ENCODE measurements at regions not wholly inside any gene's neighbourhood (a gene's known extent, or its start where the extent isn't known, plus 50 kb on each side); places are given as distances from the start of the nearest gene placed in this dataset.
A peak's percentile ranks its signal among the peaks of the same experiment; 100 is the strongest.
"Not testable (repeated sequence)": the region's sequence is repeated elsewhere in the genome, so short reads cannot be mapped to it uniquely, and the experiment has no call there.

DNA sequence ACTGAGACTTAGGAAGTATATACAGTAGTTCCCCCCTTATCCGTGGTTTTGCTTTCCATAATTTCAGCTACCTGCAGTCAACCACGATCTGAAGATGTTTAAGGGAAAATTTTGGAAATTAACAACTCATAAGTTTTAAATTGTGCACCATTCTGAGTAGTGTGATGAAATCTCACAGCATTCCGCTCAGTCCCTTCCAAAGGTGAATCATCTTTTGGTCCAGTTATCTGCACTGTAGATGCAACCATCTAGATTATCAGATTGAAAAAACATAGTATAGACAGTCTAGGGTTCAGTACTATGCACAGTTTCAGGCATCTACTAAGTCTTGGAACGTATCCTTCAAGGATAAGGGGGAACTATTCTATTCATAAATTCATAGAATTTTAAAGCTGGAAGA is 109.0 kb downstream of the ANXA3 start:
- TF ChIP-seq CTCF (IDR thresholded peaks at IDR 0.05; ENCODE audit: control insufficient read depth, insufficient read depth, low read depth, low read length, missing control alignments), result no peak
- DNase-seq (ENCODE audit: low read depth), result no peak

DNA sequence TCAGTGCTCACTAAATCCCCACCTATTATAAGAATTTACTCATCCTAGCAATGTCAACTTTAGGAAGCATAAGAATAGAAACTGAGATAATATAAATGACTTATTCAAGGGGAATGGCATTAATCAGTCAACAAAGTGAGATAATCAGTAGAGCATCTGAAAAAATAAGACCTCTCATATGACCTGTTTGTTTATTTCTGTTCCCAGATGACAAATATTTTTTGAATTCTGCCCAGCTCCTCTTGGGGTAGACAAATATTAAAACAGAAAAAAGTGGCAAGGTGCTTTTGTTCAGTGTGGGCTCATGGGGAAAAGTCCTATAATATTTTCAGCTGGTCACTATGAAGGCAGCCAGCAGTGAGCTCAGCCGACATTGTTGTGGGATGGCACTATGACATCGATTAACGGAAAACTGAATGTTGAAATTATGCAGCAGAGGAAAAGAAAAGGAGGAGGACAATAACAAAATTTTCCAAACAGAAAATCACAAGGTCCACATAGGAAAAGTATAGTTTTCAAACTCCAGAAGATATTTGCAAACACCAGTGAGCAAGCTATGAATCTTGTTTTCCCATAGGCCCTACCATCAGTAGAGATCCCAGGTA is 109.6 kb downstream of the ANXA3 start:
- no peak for TF ChIP-seq CTCF (IDR thresholded peaks at IDR 0.05; ENCODE audit: control insufficient read depth, insufficient read depth, low read depth, low read length, missing control alignments)
- DNase-seq (ENCODE audit: low read depth), result no peak
- H3K4me3 ChIP-seq (ENCODE audit: control insufficient read depth, low read depth, low read length), result no peak overlapping the region

More for the DNA sequence above, 109.0 kb downstream of the ANXA3 start:
- H3K4me3 ChIP-seq (ENCODE audit: control insufficient read depth, low read depth, low read length), result no peak overlapping the region

DNA sequence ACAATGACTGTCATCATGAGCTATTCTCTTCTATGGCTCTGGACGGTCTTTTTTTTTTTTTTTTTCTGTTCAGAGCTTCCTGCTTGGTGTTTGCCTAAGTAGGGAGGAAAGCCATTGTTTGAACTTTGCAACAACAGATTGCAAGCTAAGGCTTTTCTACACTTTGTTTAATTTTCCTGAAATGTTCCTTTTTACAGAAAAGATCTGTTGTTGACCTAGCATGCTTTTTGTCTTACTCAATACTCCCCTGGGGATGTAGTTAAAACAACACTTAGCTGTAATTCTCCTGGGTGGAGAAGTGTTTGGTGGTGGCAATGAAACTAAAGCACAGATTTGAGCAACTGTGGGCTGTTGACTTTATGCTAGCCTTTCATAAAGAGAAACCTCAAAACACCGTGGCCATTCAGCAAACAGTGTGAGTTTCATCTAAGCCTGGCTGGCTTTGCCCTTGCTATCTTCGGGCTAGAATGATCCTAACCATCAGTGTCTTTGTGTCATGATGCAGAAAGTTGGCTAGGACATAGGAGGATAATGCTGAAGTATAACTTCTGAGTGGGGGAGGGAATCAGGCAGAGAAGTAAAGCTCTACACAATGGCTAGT is 110.5 kb downstream of the ANXA3 start:
- peak; percentile 58 for DNase-seq (ENCODE audit: low read depth)
- no peak overlapping the region for H3K4me3 ChIP-seq (ENCODE audit: control insufficient read depth, low read depth, low read length)
- no peak for TF ChIP-seq CTCF (IDR thresholded peaks at IDR 0.05; ENCODE audit: control insufficient read depth, insufficient read depth, low read depth, low read length, missing control alignments)

DNA sequence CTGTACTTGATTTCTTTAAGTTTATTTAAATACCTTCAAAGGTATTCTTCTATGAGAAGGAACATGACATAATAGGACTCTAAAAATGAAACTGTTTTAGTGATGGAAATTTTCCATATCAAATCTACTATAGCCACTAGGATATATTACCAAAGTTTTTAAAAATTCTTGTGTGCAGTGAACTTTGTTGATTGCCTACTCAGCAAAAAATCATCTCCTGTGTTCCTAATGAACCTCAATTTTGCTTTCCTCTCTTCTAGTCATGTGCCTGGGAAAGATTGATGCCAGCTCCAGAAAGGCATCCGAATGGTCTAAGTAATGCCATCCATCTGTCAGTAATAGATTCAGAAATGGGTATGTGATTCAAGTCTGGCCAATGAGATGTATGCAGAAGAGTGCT is 111.1 kb downstream of the ANXA3 start:
- no peak for DNase-seq (ENCODE audit: low read depth)
- no peak overlapping the region for H3K4me3 ChIP-seq (ENCODE audit: control insufficient read depth, low read depth, low read length)
- no peak for TF ChIP-seq CTCF (IDR thresholded peaks at IDR 0.05; ENCODE audit: control insufficient read depth, insufficient read depth, low read depth, low read length, missing control alignments)

DNA sequence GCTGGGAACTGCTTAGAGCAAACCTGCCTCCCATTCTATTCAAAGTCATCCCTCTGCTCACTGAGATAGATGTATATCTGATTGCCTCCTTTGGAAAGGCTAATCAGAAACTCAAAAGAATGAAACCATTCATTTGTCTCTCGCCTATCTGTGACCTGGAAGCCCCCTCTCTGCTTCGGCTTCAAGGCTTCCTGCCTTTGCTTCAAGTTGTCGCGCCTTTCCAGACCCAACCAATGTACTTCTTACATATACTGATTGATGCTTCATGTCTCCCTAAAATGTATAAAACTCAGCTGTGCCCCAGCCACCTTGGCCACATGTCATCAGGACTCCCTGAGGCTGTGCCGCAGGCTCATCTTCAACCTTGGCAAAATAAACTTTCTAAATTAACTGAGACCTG is 111.9 kb upstream of the BMP2K start:
- not testable (repeated sequence) for H3K4me3 ChIP-seq (ENCODE audit: control insufficient read depth, low read depth, low read length); DNase-seq (ENCODE audit: low read depth)

DNA sequence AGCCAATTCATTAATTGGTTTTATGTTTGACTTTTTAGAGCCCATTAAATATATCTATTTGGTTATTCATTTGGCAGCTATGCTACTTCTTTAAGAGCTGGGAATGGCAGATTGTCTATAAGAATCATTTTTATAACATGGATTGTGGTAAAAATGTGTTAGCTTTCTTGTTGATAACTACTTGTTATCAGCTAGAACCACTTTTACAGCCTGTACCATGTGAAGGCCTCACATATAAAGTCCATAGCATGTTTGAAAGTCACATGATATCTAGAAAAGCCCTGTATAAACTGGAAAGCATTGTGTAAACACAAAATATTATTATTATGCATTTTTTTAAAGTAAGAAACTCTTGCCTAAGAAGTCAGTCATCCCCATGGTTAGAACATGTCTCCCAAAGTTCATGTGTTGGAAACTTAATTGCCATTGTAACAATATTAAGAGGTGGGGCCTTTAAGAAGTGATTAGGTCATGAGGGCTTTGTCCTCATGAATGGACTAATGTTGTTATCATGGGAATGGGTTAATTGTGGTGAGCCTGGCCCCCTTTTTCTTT is 110.9 kb upstream of the BMP2K start:
- H3K4me3 ChIP-seq (ENCODE audit: control insufficient read depth, low read depth, low read length), result no peak overlapping the region
- no peak for TF ChIP-seq CTCF (IDR thresholded peaks at IDR 0.05; ENCODE audit: control insufficient read depth, insufficient read depth, low read depth, low read length, missing control alignments)
- DNase-seq (ENCODE audit: low read depth), result no peak

DNA sequence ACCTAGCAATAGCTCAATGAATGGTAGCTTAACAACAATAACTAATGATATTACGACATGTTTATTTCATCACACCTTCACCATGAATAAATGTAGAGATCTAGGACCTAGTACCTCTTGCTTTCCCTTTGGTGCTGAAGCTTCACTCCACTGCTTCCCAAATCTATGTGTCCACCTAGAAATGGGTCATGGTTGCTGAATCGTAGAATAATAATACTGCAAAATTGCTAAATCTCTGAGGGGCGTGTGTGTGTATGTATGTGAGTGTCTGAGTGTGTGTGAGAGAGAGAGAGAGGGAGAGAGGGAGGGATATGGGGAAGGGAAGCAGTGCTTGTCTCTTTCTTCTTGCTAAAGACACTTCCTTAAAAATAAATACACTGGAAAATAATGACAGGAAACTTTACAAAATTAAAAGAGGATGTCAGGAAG is 109.3 kb upstream of the BMP2K start:
- no peak overlapping the region for H3K4me3 ChIP-seq (ENCODE audit: control insufficient read depth, low read depth, low read length)
- no peak for TF ChIP-seq CTCF (IDR thresholded peaks at IDR 0.05; ENCODE audit: control insufficient read depth, insufficient read depth, low read depth, low read length, missing control alignments)
- no peak for DNase-seq (ENCODE audit: low read depth)

All from AG09309 (cell line).